Astrocyte (in vitro differentiated cells and primary cell): ENCODE measurements at regions not wholly inside any gene's neighbourhood (a gene's known extent, or its start where the extent isn't known, plus 50 kb on each side); places are given as distances from the start of the nearest gene placed in this dataset.
"Not testable (repeated sequence)": the region's sequence is repeated elsewhere in the genome, so short reads cannot be mapped to it uniquely, and the experiment has no call there.

ENCODE experiments used
- DNase-seq: peaks from one replicate; pipeline ENCODE4 v3.0.0-alpha.2; 2010; ENCODE audit warnings: low read depth
- FAIRE-seq: peaks from 2 replicates; lab custom pipeline; 2011; peaks lifted over from hg19 to GRCh38; lab: Jason Lieb, UNC
- H2AFZ ChIP-seq: 2 replicates; pipeline ENCODE4 v1.6.0; 2012; ENCODE audit warnings: low read depth, low read length, inconsistent platforms
- H3K27ac ChIP-seq: 2 replicates; pipeline ENCODE4 v1.5.1; 2011; ENCODE audit warnings: low read depth, low read length, inconsistent platforms
- H3K27me3 ChIP-seq: 2 replicates; pipeline ENCODE4 v1.6.0; 2011; ENCODE audit warnings: low read length, inconsistent platforms; ENCODE audit not compliant: insufficient read depth
- H3K36me3 ChIP-seq: 2 replicates; pipeline ENCODE4 v1.5.1; 2011; ENCODE audit warnings: low read length, inconsistent platforms; ENCODE audit not compliant: insufficient read depth
- H3K4me1 ChIP-seq: 2 replicates; pipeline ENCODE4 v1.5.1; 2011; ENCODE audit warnings: low read length, inconsistent platforms; ENCODE audit not compliant: insufficient read depth
- H3K4me2 ChIP-seq: 2 replicates; pipeline ENCODE4 v1.6.0; 2012; ENCODE audit warnings: low read length, inconsistent platforms
- H3K4me3 ChIP-seq: 2 replicates; pipeline ENCODE4 v1.5.1; 2011; ENCODE audit warnings: low read depth, mild to moderate bottlenecking, low read length, inconsistent platforms; ENCODE audit not compliant: insufficient read depth
- H3K79me2 ChIP-seq: 2 replicates; pipeline ENCODE4 v1.6.0; 2012; ENCODE audit warnings: mild to moderate bottlenecking, low read length, inconsistent platforms; ENCODE audit not compliant: insufficient read depth
- H3K9ac ChIP-seq: 2 replicates; pipeline ENCODE4 v1.6.0; 2012; ENCODE audit warnings: mild to moderate bottlenecking, low read length, inconsistent platforms
- H3K9me3 ChIP-seq: 2 replicates; pipeline ENCODE4 v1.5.1; 2012; ENCODE audit warnings: low read depth, mild to moderate bottlenecking, low read length, inconsistent platforms; ENCODE audit not compliant: insufficient read depth
- H4K20me1 ChIP-seq: 2 replicates; pipeline ENCODE4 v1.6.0; 2012; ENCODE audit warnings: low read length, inconsistent platforms; ENCODE audit not compliant: insufficient read depth
- H3K27ac Mint-ChIP-seq: one replicate; pipeline ENCODE4 v1.8.0; 2021; ENCODE audit warnings: mild to moderate bottlenecking, mixed read lengths; ENCODE audit not compliant: unreplicated experiment
- H3K27me3 Mint-ChIP-seq: one replicate; pipeline ENCODE4 v1.8.0; 2021; ENCODE audit warnings: low read depth, mixed read lengths; ENCODE audit not compliant: unreplicated experiment
- H3K36me3 Mint-ChIP-seq: one replicate; pipeline ENCODE4 v1.8.0; 2021; ENCODE audit warnings: low read depth, mixed read lengths; ENCODE audit not compliant: unreplicated experiment
- H3K4me1 Mint-ChIP-seq: one replicate; pipeline ENCODE4 v1.8.0; 2021; ENCODE audit warnings: low read depth, mixed read lengths; ENCODE audit not compliant: unreplicated experiment
- H3K4me3 Mint-ChIP-seq: one replicate; pipeline ENCODE4 v1.8.0; 2021; ENCODE audit warnings: mild to moderate bottlenecking, moderate library complexity, mixed read lengths; ENCODE audit not compliant: unreplicated experiment
- H3K9me3 Mint-ChIP-seq: one replicate; pipeline ENCODE4 v1.8.0; 2021; ENCODE audit warnings: mild to moderate bottlenecking, mixed read lengths; ENCODE audit not compliant: unreplicated experiment
- CTCF ChIP-seq: IDR thresholded peaks from 2 replicates; pipeline ENCODE4 v1.5.1; 2011; ENCODE audit warnings: low read depth, mild to moderate bottlenecking, inconsistent platforms, low read length, moderate library complexity; ENCODE audit not compliant: insufficient read depth
- EZH2 ChIP-seq: IDR thresholded peaks from 2 replicates; pipeline ENCODE4 v1.6.1; 2012; ENCODE audit warnings: mild to moderate bottlenecking, low read length, inconsistent platforms; ENCODE audit not compliant: insufficient read depth

DNA sequence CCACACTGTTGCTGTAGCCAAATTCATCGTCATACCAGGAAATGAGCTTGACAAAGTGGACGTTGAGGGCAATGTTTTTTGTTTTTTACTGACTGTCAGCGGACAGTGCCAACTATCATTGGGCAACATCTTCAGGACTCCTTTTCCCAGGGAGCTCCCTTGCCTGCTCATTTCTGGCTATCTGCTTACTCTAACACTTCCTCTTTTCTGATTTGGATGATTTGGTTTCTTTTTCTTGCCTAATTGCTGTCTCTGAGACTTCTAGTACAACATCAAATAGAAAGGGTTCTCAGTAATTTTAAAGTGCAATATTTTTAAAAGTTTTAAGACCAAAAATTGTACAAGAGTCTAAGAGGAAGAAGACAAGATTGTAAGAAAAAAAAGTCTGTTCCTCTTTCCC, 92.0 kb upstream of the KLHL4 start:
- Histone ChIP-seq H2AFZ (no peak overlapping the region), H3K27ac (no peak overlapping the region), H3K36me3 (no peaks in the 10 kb centered on the region), H3K9ac (no peak overlapping the region), H3K4me1 (no peaks in the 10 kb centered on the region), H3K4me3 (no peak overlapping the region), H3K4me2 (no peak overlapping the region), H3K9me3 (no peaks in the 10 kb centered on the region), H3K27me3 (no peaks in the 10 kb centered on the region), H3K79me2 (no peaks in the 10 kb centered on the region), H4K20me1 (no peaks in the 10 kb centered on the region)
- Mint-ChIP-seq H3K9me3 (no peaks in the 10 kb centered on the region), H3K4me1 (no peaks in the 10 kb centered on the region), H3K36me3 (no peaks in the 10 kb centered on the region), H3K27ac (no peak overlapping the region), H3K4me3 (no peak overlapping the region), H3K27me3 (no peaks in the 10 kb centered on the region)
- TF ChIP-seq EZH2 (no peak), CTCF (no peak)
- no peak for DNase-seq
- no peak for FAIRE-seq

- no peaks in the 10 kb centered on the region for H3K36me3 ChIP-seq
- H3K4me1 Mint-ChIP-seq = no peaks in the 10 kb centered on the region
- FAIRE-seq (peak; percentile 29), DNase-seq (no peak)
- H3K4me3 Mint-ChIP-seq = no peak overlapping the region
- H2AFZ ChIP-seq = no peak overlapping the region
- H3K9me3 Mint-ChIP-seq = no peaks in the 10 kb centered on the region
- no peaks in the 10 kb centered on the region for H4K20me1 ChIP-seq
- H3K4me2 ChIP-seq = no peak overlapping the region
- H3K27ac Mint-ChIP-seq = no peak overlapping the region
- TF ChIP-seq CTCF (no peak), EZH2 (no peak)
- H3K9ac ChIP-seq = no peak overlapping the region
- no peaks in the 10 kb centered on the region for H3K4me1 ChIP-seq
- no peak overlapping the region for H3K4me3 ChIP-seq
- H3K9me3 ChIP-seq = no peaks in the 10 kb centered on the region
- H3K36me3 Mint-ChIP-seq = no peaks in the 10 kb centered on the region
- no peak overlapping the region for H3K27ac ChIP-seq
- H3K27me3 Mint-ChIP-seq = no peaks in the 10 kb centered on the region
- H3K79me2 ChIP-seq = no peaks in the 10 kb centered on the region
- H3K27me3 ChIP-seq = no peaks in the 10 kb centered on the region
Measured at GRCh38 chrX:87434618-87435017, 83.0 kb upstream of the KLHL4 start.

DNA sequence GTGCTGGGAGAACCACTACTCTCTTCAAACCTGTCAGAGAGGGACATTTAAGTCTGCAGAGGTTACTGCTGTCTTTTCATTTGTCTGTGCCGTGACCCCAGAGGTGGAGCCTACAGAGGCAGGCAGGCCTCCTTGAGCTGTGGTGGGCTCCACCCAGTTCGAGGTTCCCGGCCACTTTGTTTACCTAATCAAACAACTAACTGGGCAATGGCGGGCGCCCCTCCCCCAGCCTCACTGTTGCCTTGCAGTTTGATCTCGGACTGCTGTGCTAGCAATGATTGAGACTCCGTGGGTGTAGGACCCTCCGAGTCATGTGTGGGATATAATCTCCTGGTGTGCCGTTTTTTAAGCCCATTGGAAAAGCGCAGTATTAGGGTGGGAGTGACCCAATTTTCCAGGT, 69.0 kb upstream of the KLHL4 start:
- not testable (repeated sequence) for H4K20me1 ChIP-seq, H3K36me3 Mint-ChIP-seq, H3K4me1 ChIP-seq, H3K9me3 ChIP-seq, H3K27me3 ChIP-seq, H3K4me2 ChIP-seq, H3K4me3 ChIP-seq, H3K27me3 Mint-ChIP-seq, H3K79me2 ChIP-seq, DNase-seq, H3K4me3 Mint-ChIP-seq, H2AFZ ChIP-seq, H3K27ac ChIP-seq, FAIRE-seq, H3K4me1 Mint-ChIP-seq, H3K9ac ChIP-seq, H3K27ac Mint-ChIP-seq, H3K36me3 ChIP-seq
- peaks cover 10% of the 10 kb centered on the region for H3K9me3 Mint-ChIP-seq

DNA sequence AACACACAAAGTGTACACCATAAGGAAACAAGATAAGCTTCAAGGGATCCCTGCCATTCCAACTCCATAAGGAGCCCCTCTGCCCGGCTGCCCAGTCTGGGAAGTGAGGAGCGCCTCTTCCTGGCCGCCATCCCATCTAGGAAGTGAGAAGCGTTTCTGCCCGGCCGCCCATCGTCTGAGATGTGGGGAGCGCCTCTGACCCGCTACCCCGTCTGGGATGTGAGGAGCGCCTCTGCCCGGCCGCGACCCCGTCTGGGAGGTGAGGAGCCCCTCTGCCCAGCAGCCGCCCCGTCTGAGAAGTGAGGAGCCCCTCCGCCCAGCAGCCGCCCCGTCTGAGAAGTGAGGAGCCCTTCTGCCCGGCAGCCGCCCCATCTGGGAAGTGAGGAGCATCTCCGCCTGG, 51.8 kb upstream of the KLHL4 start:
- H3K4me1 Mint-ChIP-seq, H3K27ac ChIP-seq, H3K4me3 Mint-ChIP-seq, H3K36me3 Mint-ChIP-seq, DNase-seq, FAIRE-seq, H3K4me3 ChIP-seq, H3K36me3 ChIP-seq, H3K9me3 Mint-ChIP-seq, H3K9me3 ChIP-seq, H3K9ac ChIP-seq, H2AFZ ChIP-seq, H3K79me2 ChIP-seq, H3K4me2 ChIP-seq, H3K27me3 Mint-ChIP-seq, H3K4me1 ChIP-seq, H3K27me3 ChIP-seq, H4K20me1 ChIP-seq, H3K27ac Mint-ChIP-seq: not testable (repeated sequence)
